ENCODE measurements at regions not wholly inside any gene's neighbourhood (a gene's known extent, or its start where the extent isn't known, plus 50 kb on each side); places are given as distances from the start of the nearest gene placed in this dataset.

DNA sequence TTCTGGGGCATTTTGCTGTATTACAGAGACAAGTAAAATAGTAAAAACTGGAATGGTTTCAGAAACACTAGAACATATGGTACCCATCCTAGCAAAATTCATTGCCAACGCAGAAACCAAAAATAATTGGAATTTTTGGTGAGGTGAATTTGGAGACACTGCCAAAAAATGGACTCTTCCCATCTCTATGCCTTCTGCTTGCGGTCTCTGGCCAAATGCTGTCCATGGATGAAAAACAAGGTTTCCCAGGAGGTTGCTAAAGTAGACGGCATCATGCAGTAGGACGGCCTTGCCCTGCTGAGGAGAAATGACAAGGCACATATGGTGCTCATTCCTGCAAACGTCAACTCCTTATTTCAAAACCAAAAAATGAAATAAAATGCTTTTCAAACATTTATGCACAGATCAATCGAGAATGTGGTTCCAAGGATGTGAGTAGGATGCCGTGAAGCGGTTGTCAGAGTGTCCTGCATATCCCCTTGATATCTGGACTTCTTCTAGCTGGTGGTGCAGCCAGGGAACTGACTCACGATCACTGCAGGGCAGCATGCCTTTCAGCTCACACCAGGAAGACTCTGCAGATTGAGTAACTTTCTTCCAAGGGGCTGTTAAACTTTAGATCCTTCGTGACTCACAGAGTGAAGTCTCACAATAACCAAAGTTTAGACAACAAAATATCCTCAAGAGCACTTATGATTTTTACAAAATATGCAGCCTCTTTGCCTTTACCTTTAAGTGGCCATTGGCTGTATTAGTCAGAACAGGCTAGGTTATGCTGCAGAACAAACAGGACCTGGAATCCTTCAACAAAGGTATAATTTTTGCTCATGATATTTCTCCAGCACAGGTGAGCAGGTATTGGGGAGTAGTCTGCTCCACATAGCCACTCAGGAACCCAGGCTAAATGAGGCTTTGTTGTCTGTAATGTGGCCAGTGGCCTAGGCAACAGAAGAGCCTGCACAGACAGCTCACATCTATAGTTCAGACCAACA, 149.4 kb upstream of the NDUFV2 start:
- intact Hi-C loops (cut with micrococcal nuclease): no loop called here

GRCh38 chr18:8957731-8958130, 144.8 kb upstream of the NDUFV2 start:
- no peaks in the 10 kb centered on the region for H3K9me3 ChIP-seq (replicated peaks; ENCODE audit: control insufficient read depth, insufficient read depth, low read length)
- no peak for TF ChIP-seq CTCF (IDR thresholded peaks at IDR 0.05; ENCODE audit: extremely low read depth in 1 of 2, insufficient read depth in 1 of 2, low read depth in 1 of 2, low read length in 2 of 2)
- no peak for TF ChIP-seq POLR2AphosphoS5 (IDR thresholded peaks at IDR 0.05; ENCODE audit: insufficient read depth, low read depth, low read length)
- TF ChIP-seq JUN (IDR thresholded peaks at IDR 0.05; ENCODE audit: borderline replicate concordance, insufficient read depth, insufficient read length, low read depth): no peak
- no peak for TF ChIP-seq GATA2 (IDR thresholded peaks at IDR 0.05; ENCODE audit: insufficient read depth, insufficient read length, low read depth, low read length)
- no peak for TF ChIP-seq FOS (IDR thresholded peaks at IDR 0.05; ENCODE audit: borderline replicate concordance, insufficient read depth, low read length)
- TF ChIP-seq EZH2 (IDR thresholded peaks at IDR 0.05; ENCODE audit: borderline replicate concordance, low read depth, low read length, severe bottlenecking): no peak
- TF ChIP-seq, protein P1, sequence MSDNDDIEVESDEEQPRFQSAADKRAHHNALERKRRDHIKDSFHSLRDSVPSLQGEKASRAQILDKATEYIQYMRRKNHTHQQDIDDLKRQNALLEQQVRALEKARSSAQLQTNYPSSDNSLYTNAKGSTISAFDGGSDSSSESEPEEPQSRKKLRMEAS (IDR thresholded peaks at IDR 0.05; ENCODE audit: insufficient read depth, insufficient read length): no peak
- TF ChIP-seq MYC (IDR thresholded peaks at IDR 0.05; ENCODE audit: low read depth, low read length): no peak
- TF ChIP-seq POLR2A (IDR thresholded peaks at IDR 0.05; ENCODE audit: low read depth, low read length): no peak
- H3K4me2 ChIP-seq (ENCODE audit: insufficient read depth, low read length): no peak overlapping the region
- DNase-seq (ENCODE audit: low read depth, low spot score): no peak
- BruUV-seq (replicated peaks): no TSS peak
- no peaks in the 10 kb centered on the region for H3K9me1 ChIP-seq (replicated peaks; ENCODE audit: control insufficient read depth, extremely low read depth, insufficient read depth, low read length)
- no peak for FAIRE-seq
- H3K79me2 ChIP-seq (ENCODE audit: control insufficient read depth, insufficient read depth, low read length): no peaks in the 10 kb centered on the region
- H3K9ac ChIP-seq (replicated peaks; ENCODE audit: extremely low read depth, insufficient read depth, low read length): no peak overlapping the region
- peaks cover 12 to 14% of the 10 kb centered on the region in 2 experiments for H3K27me3 ChIP-seq (ENCODE audit: control insufficient read depth in 2 of 2, insufficient read depth in 2 of 2, low read length in 2 of 2)
- dilution Hi-C loops (cut with MboI; ENCODE audit: extremely low pct_ligation_motif_present, low sequenced_read_pairs): no loop called here
- no peak overlapping the region for H3K4me3 ChIP-seq (replicated peaks in 1 of 3; ENCODE audit: insufficient read depth in 1 of 3, low read depth in 1 of 3, low read length in 3 of 3)
- intact Hi-C loops (cut with micrococcal nuclease): no loop called here
- no peak overlapping the region for H3K27ac ChIP-seq (ENCODE audit: insufficient read depth, low read depth, low read length)
- no peak overlapping the region for H2AFZ ChIP-seq (ENCODE audit: low read depth, low read length)
- no peaks in the 10 kb centered on the region for H3K36me3 ChIP-seq (ENCODE audit: control insufficient read depth in 2 of 2, extremely low read depth in 1 of 2, insufficient read depth in 2 of 2, low read length in 2 of 2)
- no peaks in the 10 kb centered on the region for H4K20me1 ChIP-seq (replicated peaks; ENCODE audit: control insufficient read depth, extremely low read depth, insufficient read depth, low read length)
- POLR2A ChIA-PET: no interaction called here
- CTCF ChIA-PET: no interaction called here
- no peaks in the 10 kb centered on the region for H3K4me1 ChIP-seq (ENCODE audit: control insufficient read depth, extremely low read depth, insufficient read depth, low read length)

More for the DNA sequence above, 149.4 kb upstream of the NDUFV2 start:
- DNase-seq (ENCODE audit: low read depth, low spot score) (no peak), FAIRE-seq (no peak)
- H3K27me3 ChIP-seq (ENCODE audit: control insufficient read depth in 2 of 2, insufficient read depth in 2 of 2, low read length in 2 of 2): peaks cover 5 to 16% of the 10 kb centered on the region in 2 experiments
- CTCF ChIA-PET: no interaction called here
- no TSS peak for BruUV-seq (replicated peaks)
- no peak overlapping the region for H3K9ac ChIP-seq (replicated peaks; ENCODE audit: extremely low read depth, insufficient read depth, low read length)
- TF ChIP-seq POLR2A (IDR thresholded peaks at IDR 0.05; ENCODE audit: low read depth, low read length) (no peak), FOS (IDR thresholded peaks at IDR 0.05; ENCODE audit: borderline replicate concordance, insufficient read depth, low read length) (no peak), MYC (IDR thresholded peaks at IDR 0.05; ENCODE audit: low read depth, low read length) (no peak)
- TF ChIP-seq, protein P1 (IDR thresholded peaks at IDR 0.05; ENCODE audit: insufficient read depth, insufficient read length): no peak
- no peaks in the 10 kb centered on the region for H3K4me1 ChIP-seq (ENCODE audit: control insufficient read depth, extremely low read depth, insufficient read depth, low read length)
- no peaks in the 10 kb centered on the region for H3K36me3 ChIP-seq (ENCODE audit: control insufficient read depth in 2 of 2, extremely low read depth in 1 of 2, insufficient read depth in 2 of 2, low read length in 2 of 2)
- no peak overlapping the region for H3K4me2 ChIP-seq (ENCODE audit: insufficient read depth, low read length)
- H3K4me3 ChIP-seq (replicated peaks in 1 of 3; ENCODE audit: insufficient read depth in 1 of 3, low read depth in 1 of 3, low read length in 3 of 3): no peak overlapping the region
- H3K79me2 ChIP-seq (ENCODE audit: control insufficient read depth, insufficient read depth, low read length): no peaks in the 10 kb centered on the region
- dilution Hi-C loops (cut with MboI; ENCODE audit: extremely low pct_ligation_motif_present, low sequenced_read_pairs): no loop called here
- H3K9me3 ChIP-seq (replicated peaks; ENCODE audit: control insufficient read depth, insufficient read depth, low read length): no peaks in the 10 kb centered on the region
- POLR2A ChIA-PET: no interaction called here
- H3K9me1 ChIP-seq (replicated peaks; ENCODE audit: control insufficient read depth, extremely low read depth, insufficient read depth, low read length): no peaks in the 10 kb centered on the region
- no peak overlapping the region for H3K27ac ChIP-seq (ENCODE audit: insufficient read depth, low read depth, low read length)
- no peak overlapping the region for H2AFZ ChIP-seq (ENCODE audit: low read depth, low read length)
- H4K20me1 ChIP-seq (replicated peaks; ENCODE audit: control insufficient read depth, extremely low read depth, insufficient read depth, low read length): no peaks in the 10 kb centered on the region
